HFF-Myc (cell line): ENCODE measurements at regions not wholly inside any gene's neighbourhood (a gene's known extent, or its start where the extent isn't known, plus 50 kb on each side); places are given as distances from the start of the nearest gene placed in this dataset.
"Not testable (repeated sequence)": the region's sequence is repeated elsewhere in the genome, so short reads cannot be mapped to it uniquely, and the experiment has no call there.

Experiments
- DNase-seq: peaks from one replicate; pipeline ENCODE4 v3.0.0-alpha.2; 2011; ENCODE audit warnings: low read depth; ENCODE audit errors: extremely low read depth
- H3K4me3 ChIP-seq: replicated peaks from 2 replicates; pipeline ENCODE4 v1.5.1; 2011; ENCODE audit warnings: low read depth, mild to moderate bottlenecking, control low read depth, low read length
- TF ChIP-seq, protein P1 (sequence below): IDR thresholded peaks from 2 replicates; pipeline ENCODE4 v1.5.1; 2012; ENCODE audit warnings: mild to moderate bottlenecking, low read depth, low read length, control low read depth; ENCODE audit errors: missing control alignments

DNA sequence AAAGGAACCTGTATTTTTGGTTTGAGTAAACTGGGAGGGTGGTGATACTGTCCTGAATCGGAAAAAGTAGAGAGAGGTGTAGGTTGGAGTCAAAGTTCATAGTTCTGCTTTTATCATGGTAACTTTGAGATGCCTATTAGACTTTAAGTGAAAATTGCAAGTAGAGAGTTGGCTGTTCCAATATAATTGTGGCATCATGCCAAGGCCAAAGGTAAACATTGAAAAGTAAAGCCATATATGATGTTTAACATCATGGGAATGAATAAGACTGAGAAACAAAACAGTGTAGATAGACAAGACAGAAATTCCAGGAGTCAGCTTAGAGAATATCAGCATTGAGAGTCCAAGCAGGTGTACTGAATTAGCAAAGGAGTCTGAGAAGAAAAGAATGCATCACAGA is 570.9 kb downstream of the HTR7 start:
- TF ChIP-seq, protein P1, sequence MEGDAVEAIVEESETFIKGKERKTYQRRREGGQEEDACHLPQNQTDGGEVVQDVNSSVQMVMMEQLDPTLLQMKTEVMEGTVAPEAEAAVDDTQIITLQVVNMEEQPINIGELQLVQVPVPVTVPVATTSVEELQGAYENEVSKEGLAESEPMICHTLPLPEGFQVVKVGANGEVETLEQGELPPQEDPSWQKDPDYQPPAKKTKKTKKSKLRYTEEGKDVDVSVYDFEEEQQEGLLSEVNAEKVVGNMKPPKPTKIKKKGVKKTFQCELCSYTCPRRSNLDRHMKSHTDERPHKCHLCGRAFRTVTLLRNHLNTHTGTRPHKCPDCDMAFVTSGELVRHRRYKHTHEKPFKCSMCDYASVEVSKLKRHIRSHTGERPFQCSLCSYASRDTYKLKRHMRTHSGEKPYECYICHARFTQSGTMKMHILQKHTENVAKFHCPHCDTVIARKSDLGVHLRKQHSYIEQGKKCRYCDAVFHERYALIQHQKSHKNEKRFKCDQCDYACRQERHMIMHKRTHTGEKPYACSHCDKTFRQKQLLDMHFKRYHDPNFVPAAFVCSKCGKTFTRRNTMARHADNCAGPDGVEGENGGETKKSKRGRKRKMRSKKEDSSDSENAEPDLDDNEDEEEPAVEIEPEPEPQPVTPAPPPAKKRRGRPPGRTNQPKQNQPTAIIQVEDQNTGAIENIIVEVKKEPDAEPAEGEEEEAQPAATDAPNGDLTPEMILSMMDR: no peak
- no peak for DNase-seq

DNA sequence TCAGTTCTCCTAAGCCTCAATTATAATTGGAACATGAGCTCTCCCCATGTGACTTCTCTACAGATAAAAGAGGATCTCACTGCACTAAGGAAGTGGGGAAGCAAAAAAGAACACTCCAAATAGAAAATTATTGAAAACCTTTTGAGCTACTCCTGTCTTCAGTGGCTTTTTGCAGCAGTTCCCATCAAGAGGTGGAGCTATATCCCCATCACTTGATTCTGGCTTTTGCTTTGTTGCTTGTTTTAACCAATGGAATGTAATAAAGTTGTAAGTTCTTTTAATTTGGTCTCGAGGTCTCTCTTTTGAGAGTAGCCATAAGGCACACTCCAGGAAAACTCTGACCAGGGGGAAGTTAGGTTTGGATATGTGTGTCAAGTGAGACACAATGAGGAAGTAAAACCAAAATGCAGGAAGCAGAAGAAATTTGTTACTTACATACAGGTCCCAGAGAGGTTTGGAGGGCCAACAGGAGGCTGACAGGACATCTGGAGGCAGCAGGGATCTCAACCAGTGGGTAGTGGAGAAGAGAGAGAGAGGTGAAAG is 569.4 kb downstream of the HTR7 start:
- no peak overlapping the region for H3K4me3 ChIP-seq
- TF ChIP-seq, protein P1: peak; percentile 45
- no peak for DNase-seq

More for the DNA sequence above, 570.9 kb downstream of the HTR7 start:
- no peak overlapping the region for H3K4me3 ChIP-seq

DNA sequence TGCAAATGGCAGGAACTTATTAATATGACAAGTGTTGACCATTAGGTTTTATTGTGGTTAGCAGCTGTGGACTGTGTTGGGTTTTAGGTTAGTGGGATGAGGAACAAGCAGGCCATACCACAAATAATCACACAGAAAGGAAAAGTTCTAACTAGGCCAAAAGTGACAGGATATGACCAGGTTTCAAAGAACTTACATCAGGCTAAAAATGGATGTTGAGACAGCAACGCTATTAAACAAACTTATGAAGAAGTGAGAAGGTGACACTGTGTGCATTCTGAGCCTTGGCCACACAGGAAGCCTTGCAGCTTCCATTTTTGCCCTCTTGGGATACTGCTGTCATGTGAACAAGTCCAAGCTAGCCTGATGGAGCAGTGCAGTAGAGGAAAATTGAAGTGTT is 568.8 kb downstream of the HTR7 start:
- DNase-seq: no peak
- TF ChIP-seq, protein P1: no peak
- H3K4me3 ChIP-seq: no peak overlapping the region

DNA sequence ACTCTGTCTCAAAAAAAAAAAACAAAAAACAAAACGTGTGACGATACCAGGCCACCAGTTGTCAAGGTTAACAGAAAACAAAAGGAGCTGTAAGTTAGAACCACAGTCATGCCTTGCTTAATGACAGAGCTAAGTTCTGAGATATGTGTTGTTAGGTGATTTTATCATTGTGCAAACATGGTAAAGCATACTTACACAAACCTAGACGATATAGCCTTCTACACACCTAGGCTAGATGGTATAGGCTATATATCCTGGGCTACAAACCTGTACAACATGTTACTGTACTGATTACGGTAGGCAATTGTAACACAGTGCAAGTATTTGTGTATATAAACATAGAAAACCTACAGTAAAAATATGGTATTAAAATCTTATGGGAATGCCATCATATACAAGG is 564.2 kb downstream of the HTR7 start:
- TF ChIP-seq, protein P1: no peak
- DNase-seq: no peak
- H3K4me3 ChIP-seq: no peak overlapping the region

DNA sequence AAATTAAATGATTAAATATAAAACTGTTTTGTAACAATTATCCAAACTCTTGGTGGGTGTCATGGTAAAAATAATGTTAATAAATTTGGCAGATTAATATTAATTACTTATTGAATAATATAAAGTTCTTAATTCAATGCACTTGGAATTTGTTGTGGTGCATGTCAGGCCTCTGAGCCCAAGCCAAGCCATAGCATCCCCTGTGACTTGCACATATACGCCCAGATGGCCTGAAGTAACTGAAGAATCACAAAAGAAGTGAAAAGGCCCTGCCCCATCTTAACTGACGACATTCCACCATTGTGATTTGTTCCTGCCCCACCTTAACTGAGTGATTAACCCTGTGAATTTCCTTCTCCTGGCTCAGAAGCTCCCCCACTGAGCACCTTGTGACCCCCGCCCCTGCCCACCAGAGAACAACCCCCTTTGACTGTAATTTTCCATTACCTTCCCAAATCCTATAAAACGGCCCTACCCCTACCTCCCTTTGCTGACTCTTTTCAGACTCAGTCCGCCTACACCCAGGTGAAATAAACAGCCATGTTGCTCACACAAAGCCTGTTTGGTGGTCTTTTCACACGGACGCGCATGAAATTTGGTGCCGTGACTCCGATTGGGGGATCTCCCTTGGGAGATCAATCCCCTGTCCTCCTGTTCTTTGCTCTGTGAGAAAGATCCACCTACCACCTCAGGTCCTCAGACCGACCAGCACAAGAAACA is 562.9 kb downstream of the HTR7 start:
- not testable (repeated sequence) for H3K4me3 ChIP-seq

DNA sequence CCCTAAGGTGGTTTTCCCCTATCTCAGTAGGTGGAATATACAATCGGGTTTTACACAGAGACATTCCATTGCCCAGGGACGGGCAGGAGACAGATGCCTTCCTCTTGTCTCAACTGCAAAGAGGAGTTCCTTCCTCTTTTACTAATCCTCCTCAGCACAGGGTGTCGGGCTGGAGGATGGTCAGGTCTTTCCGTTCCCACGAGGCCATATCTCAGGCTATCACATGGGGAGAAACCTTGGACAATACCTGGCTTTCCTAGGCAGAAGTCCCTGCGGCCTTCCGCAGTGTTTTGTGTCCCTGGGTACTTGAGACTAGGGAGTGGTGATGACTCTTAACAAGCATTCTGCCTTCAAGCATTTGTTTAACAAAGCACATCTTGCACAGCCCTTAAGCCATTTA is 555.8 kb downstream of the HTR7 start:
- not testable (repeated sequence) for H3K4me3 ChIP-seq, DNase-seq

More for the DNA sequence above, 562.9 kb downstream of the HTR7 start:
- DNase-seq: not testable (repeated sequence)

DNA sequence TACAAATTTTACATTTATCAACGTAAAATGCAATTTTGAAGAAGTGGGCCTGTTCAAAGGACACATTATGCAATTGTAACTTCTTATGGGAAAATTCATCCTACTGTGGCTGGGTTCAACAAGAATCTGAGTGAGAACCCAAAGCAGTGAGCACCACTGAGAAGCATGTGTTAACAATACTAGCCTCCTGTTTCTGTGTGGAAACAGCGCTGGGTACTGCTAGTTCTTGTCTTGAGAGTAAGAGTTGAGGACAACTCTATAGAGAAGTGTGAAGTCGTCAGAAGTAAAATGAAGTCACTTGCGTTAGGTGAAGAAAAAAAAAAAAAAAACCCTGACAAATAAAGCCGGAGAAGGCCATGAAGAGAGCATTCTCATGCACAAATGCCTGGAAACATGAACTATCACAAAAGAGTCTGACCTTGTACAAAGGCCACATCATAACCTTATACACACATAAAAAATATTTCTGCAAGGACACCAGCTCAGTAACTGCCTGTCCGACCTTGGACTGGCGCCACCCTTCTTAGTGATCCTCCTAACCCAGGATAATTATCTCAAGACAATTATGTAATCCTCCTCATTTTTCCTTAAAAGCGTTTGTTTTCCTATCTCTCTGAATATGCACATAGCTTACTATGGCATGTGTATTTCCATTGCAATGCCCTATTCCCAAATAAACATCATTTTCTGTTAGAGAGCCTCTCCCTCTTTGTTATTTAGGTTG is 554.9 kb downstream of the HTR7 start:
- TF ChIP-seq, protein P1: no peak
- no peak for DNase-seq
- no peak overlapping the region for H3K4me3 ChIP-seq
